Natural killer cell (primary cell): ENCODE measurements at regions not wholly inside any gene's neighbourhood (a gene's known extent, or its start where the extent isn't known, plus 50 kb on each side); places are given as distances from the start of the nearest gene placed in this dataset.

Experiments used
- ATAC-seq, 3 donors: fragments of 150-1000 bp in 2 of 3; fragments of 200-7000 bp in 1 of 3; cut with Tn5 transposase; 1 replicate in 1 of 3; 2 replicates in 2 of 3; pipeline ENCODE4 v1.10.0; 2021; ENCODE audit warnings: mild to moderate bottlenecking in 2 of 3, moderate library complexity in 2 of 3
- DNase-seq, 2 donors: peaks; one replicate each; pipeline versions ENCODE4 v3.0.0 to v3.0.0-alpha.2; 2013 to 2021; ENCODE audit warnings: mixed read lengths in 1 of 2
- H3K27ac ChIP-seq: one replicate; pipeline ENCODE4 v1.5.1; 2013; ENCODE audit warnings: mild to moderate bottlenecking, low read length
- H3K27me3 ChIP-seq: one replicate; pipeline ENCODE4 v1.6.1; 2013; ENCODE audit warnings: low read length; ENCODE audit not compliant: control insufficient read depth, insufficient read depth
- H3K36me3 ChIP-seq: one replicate; pipeline ENCODE4 v1.6.1; 2013; ENCODE audit warnings: low read length; ENCODE audit not compliant: control insufficient read depth, insufficient read depth
- H3K4me1 ChIP-seq: one replicate; pipeline ENCODE4 v1.6.1; 2013; ENCODE audit warnings: low read length; ENCODE audit not compliant: control insufficient read depth, insufficient read depth
- H3K4me3 ChIP-seq: one replicate; pipeline ENCODE4 v1.5.1; 2013; ENCODE audit warnings: low read length
- H3K9me3 ChIP-seq: one replicate; pipeline ENCODE4 v1.6.1; 2013; ENCODE audit warnings: low read length; ENCODE audit not compliant: control insufficient read depth, insufficient read depth
- H3K27ac Mint-ChIP-seq, 2 donors: one replicate each; pipeline ENCODE4 v1.8.0; 2022; ENCODE audit warnings: mild to moderate bottlenecking in 2 of 2, mixed read lengths in 2 of 2, moderate library complexity in 1 of 2
- H3K27me3 Mint-ChIP-seq, 2 donors: one replicate each; pipeline ENCODE4 v1.8.0; 2022; ENCODE audit warnings: low read depth in 2 of 2, mixed read lengths in 2 of 2
- H3K36me3 Mint-ChIP-seq: one replicate; pipeline ENCODE4 v1.8.0; 2022; ENCODE audit warnings: mixed read lengths
- H3K4me1 Mint-ChIP-seq, 2 donors: one replicate each; pipeline ENCODE4 v1.8.0; 2022; ENCODE audit warnings: mixed read lengths in 2 of 2
- H3K4me3 Mint-ChIP-seq: one replicate; pipeline ENCODE4 v1.8.0; 2022; ENCODE audit warnings: mild to moderate bottlenecking, moderate library complexity, mixed read lengths
- H3K9me3 Mint-ChIP-seq, 2 donors: one replicate each; pipeline ENCODE4 v1.8.0; 2022; ENCODE audit warnings: mixed read lengths in 2 of 2
- CTCF ChIP-seq: fragments of 200-600 bp; IDR thresholded peaks from one replicate; pipeline ENCODE4 v1.8.0; 2022; ENCODE audit warnings: antibody characterized with exemption
- WGBS: methylation state at CpG from one replicate; pipeline ENCODE4 v1.1.7; 2013; ENCODE audit warnings: missing lambda C conversion rate; ENCODE audit not compliant: insufficient coverage; 5-methylcytosine and 5-hydroxymethylcytosine counted together
- intact Hi-C: fragments of 100-400 bp; cut with micrococcal nuclease; formaldehyde crosslinking; loops from one replicate; pipeline ENCODE4 v1.14.2; 2022

- no peaks in the 10 kb centered on the region for H3K27me3 Mint-ChIP-seq
- DNase-seq (no peak), ATAC-seq (no peak)
- no peak overlapping the region for H3K27ac ChIP-seq
- H3K9me3 Mint-ChIP-seq: peaks cover 0 to 5% of the 10 kb centered on the region in 2 donors
- no peak for TF ChIP-seq CTCF
- no peak overlapping the region for H3K27ac Mint-ChIP-seq
- H3K36me3 ChIP-seq: no peaks in the 10 kb centered on the region
- H3K4me1 ChIP-seq: no peaks in the 10 kb centered on the region
- H3K9me3 ChIP-seq: no peaks in the 10 kb centered on the region
- no peaks in the 10 kb centered on the region for H3K36me3 Mint-ChIP-seq
- intact Hi-C loops: no loop called here
- no peak overlapping the region for H3K4me3 Mint-ChIP-seq
- H3K27me3 ChIP-seq: no peaks in the 10 kb centered on the region
- H3K4me3 ChIP-seq: no peak overlapping the region
- no peaks in the 10 kb centered on the region for H3K4me1 Mint-ChIP-seq
- 100% methylated on average over 1 of the region's 3 CpGs for WGBS
Measured at GRCh38 chr21:28357743-28358142, 634.9 kb downstream of the LTN1 start.

DNA sequence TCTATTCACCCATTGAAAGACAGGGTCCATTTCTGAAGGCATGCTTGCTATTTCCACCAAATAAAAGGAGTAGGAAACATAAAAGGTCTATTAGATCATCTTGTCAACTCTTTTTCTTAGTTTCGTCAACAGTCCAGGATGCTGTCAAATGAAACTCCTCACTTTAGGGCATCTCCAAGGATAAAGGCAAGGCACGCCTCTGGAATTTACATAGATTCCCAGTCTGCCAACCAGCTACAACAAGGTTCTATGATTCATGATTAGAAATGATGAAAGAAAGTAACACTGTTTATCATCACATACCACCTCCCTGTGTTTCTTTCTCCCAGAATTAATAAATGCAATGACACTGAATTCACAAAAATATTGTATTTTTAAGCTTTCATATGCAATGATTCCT, 636.3 kb downstream of the LTN1 start:
- WGBS: 92% methylated on average over 1 of the region's 2 CpGs
- Histone ChIP-seq H3K4me3 (no peak overlapping the region), H3K9me3 (no peaks in the 10 kb centered on the region), H3K27ac (no peak overlapping the region), H3K4me1 (no peaks in the 10 kb centered on the region), H3K27me3 (no peaks in the 10 kb centered on the region), H3K36me3 (no peaks in the 10 kb centered on the region)
- H3K27me3 Mint-ChIP-seq: no peaks in the 10 kb centered on the region
- no peak for TF ChIP-seq CTCF
- no peak overlapping the region for H3K27ac Mint-ChIP-seq
- intact Hi-C loops: no loop called here
- no peaks in the 10 kb centered on the region for H3K36me3 Mint-ChIP-seq
- no peak for DNase-seq
- ATAC-seq: no peak
- H3K4me1 Mint-ChIP-seq: no peaks in the 10 kb centered on the region
- H3K9me3 Mint-ChIP-seq: peaks cover 0 to 5% of the 10 kb centered on the region in 2 donors
- H3K4me3 Mint-ChIP-seq: no peak overlapping the region

- no peaks in the 10 kb centered on the region for H3K27me3 ChIP-seq
- Mint-ChIP-seq H3K4me3 (no peak overlapping the region), H3K27ac (no peak overlapping the region), H3K36me3 (no peaks in the 10 kb centered on the region), H3K27me3 (no peaks in the 10 kb centered on the region), H3K4me1 (no peaks in the 10 kb centered on the region), H3K9me3 (peaks cover 0 to 7% of the 10 kb centered on the region in 2 donors)
- no peaks in the 10 kb centered on the region for H3K9me3 ChIP-seq
- no peaks in the 10 kb centered on the region for H3K36me3 ChIP-seq
- no peak for DNase-seq
- 0% methylated on average over 2 of the region's 2 CpGs for WGBS
- no peak overlapping the region for H3K4me3 ChIP-seq
- no peak for TF ChIP-seq CTCF
- H3K4me1 ChIP-seq: no peaks in the 10 kb centered on the region
- no peak overlapping the region for H3K27ac ChIP-seq
- intact Hi-C loops: no loop called here
- no peak for ATAC-seq
Measured at GRCh38 chr21:28345934-28346333, 646.7 kb downstream of the LTN1 start.

DNA sequence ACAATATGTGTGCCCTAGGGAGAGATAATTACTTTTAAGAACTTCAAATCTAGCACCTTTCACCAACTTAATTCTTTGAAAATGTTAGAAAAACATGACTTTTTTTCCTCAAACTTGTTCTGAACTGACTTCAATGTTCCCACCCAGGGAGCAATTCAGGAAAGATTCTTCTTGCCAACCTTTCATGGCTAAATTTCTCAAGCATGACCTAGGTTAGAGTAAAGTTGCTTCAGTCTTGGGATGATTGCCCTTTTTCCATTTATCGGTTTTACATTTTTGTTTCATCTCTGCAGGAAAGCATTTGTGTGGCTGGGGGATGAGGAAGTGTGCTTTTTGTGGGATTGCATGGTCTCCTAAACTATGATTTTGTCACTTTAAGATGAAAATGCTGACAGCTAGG, 647.7 kb downstream of the LTN1 start:
- no peaks in the 10 kb centered on the region for H3K27me3 ChIP-seq
- Mint-ChIP-seq H3K27ac (no peak overlapping the region), H3K4me1 (no peaks in the 10 kb centered on the region), H3K4me3 (no peak overlapping the region), H3K9me3 (peaks cover 0 to 5% of the 10 kb centered on the region in 2 donors), H3K36me3 (no peaks in the 10 kb centered on the region), H3K27me3 (no peaks in the 10 kb centered on the region)
- H3K4me3 ChIP-seq: no peak overlapping the region
- ATAC-seq (no peak), DNase-seq (no peak)
- H3K9me3 ChIP-seq: no peaks in the 10 kb centered on the region
- TF ChIP-seq CTCF: no peak
- H3K36me3 ChIP-seq: no peaks in the 10 kb centered on the region
- H3K4me1 ChIP-seq: no peaks in the 10 kb centered on the region
- 100% methylated on average over 1 of the region's 1 CpG for WGBS
- intact Hi-C loops: no loop called here
- H3K27ac ChIP-seq: no peak overlapping the region
